HG03432 (cell line): ENCODE measurements at regions not wholly inside any gene's neighbourhood (a gene's known extent, or its start where the extent isn't known, plus 50 kb on each side); places are given as distances from the start of the nearest gene placed in this dataset.

Experiments
- ATAC-seq: cut with Tn5 transposase; IDR thresholded peaks from one replicate; pipeline ENCODE4 v1.9.1; 2021; ENCODE audit warnings: mild to moderate bottlenecking, moderate library complexity; ENCODE audit not compliant: unreplicated experiment

- ATAC-seq, result no peak
These were observed 155.0 kb downstream of the SETD4 start for GRCh38 chr21:35905096-35905962.

GRCh38 chr21:35900539-35900938, 159.8 kb downstream of the SETD4 start:
- ATAC-seq, result no peak

- peak; percentile 70 for ATAC-seq
These were observed 164.3 kb downstream of the SETD4 start for GRCh38 chr21:35896060-35896459.

- ATAC-seq, result no peak
These were observed 164.7 kb downstream of the SETD4 start for GRCh38 chr21:35895598-35895997.

GRCh38 chr21:35893156-35893555, 167.2 kb downstream of the SETD4 start:
- ATAC-seq, result no peak

GRCh38 chr21:35886887-35887286, 173.4 kb downstream of the SETD4 start:
- no peak for ATAC-seq

- no peak for ATAC-seq
These were observed 174.3 kb downstream of the SETD4 start for GRCh38 chr21:35885942-35886541.

GRCh38 chr21:35882791-35883240, 177.5 kb downstream of the SETD4 start:
- ATAC-seq, result no peak

GRCh38 chr21:35873441-35873840, 186.9 kb downstream of the SETD4 start:
- ATAC-seq, result no peak

- no peak for ATAC-seq
These were observed 188.4 kb downstream of the SETD4 start for GRCh38 chr21:35871906-35872305.

- no peak for ATAC-seq
These were observed 191.5 kb downstream of the SETD4 start for GRCh38 chr21:35868869-35869223.

GRCh38 chr21:35868005-35868868, 192.1 kb downstream of the SETD4 start:
- ATAC-seq, result no peak

GRCh38 chr21:35864039-35864438, 196.3 kb downstream of the SETD4 start:
- ATAC-seq, result no peak

GRCh38 chr21:35862969-35863368, 197.4 kb downstream of the SETD4 start:
- no peak for ATAC-seq

- ATAC-seq, result no peak
These were observed 198.7 kb downstream of the SETD4 start for GRCh38 chr21:35861661-35862060.

- ATAC-seq, result no peak
These were observed 200.0 kb downstream of the SETD4 start for GRCh38 chr21:35860189-35860869.

GRCh38 chr21:35859677-35860076, 200.6 kb downstream of the SETD4 start:
- no peak for ATAC-seq

GRCh38 chr21:35857095-35857494, 203.2 kb downstream of the SETD4 start:
- ATAC-seq, result no peak

GRCh38 chr21:35855484-35855883, 204.8 kb downstream of the SETD4 start:
- no peak for ATAC-seq

GRCh38 chr21:35854281-35854680, 206.0 kb downstream of the SETD4 start:
- ATAC-seq, result no peak
